ENCODE measurements at regions not wholly inside any gene's neighbourhood (a gene's known extent, or its start where the extent isn't known, plus 50 kb on each side); places are given as distances from the start of the nearest gene placed in this dataset.

DNA sequence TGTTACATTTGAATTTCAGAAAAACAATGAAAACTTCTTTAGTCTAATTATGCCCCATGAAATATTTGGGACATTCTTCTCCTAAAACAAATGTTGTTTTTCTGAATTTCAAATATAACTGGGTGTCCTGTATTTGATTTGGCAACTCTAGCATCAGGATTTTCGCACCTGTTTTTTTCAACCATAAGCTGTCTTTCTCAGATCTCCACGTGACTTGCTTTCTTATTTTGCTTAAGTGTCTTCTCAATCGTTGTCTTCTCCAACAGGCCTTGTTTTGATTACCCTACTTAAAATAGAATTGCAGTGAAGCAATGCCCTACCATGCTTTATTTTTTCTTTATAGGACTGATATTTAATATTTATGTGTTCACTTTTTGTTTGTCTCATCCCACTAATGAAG is 752.8 kb upstream of the RGS18 start:
- Histone ChIP-seq H3K4me3 (no peak overlapping the region), H3K36me3 (no peaks in the 10 kb centered on the region), H3K27me3 (replicated peaks; ENCODE audit: insufficient read depth) (no peaks in the 10 kb centered on the region), H3K4me1 (ENCODE audit: control insufficient read depth in 1 of 2, low read depth in 2 of 2) (no peaks in the 10 kb centered on the region), H3K9me3 (no peaks in the 10 kb centered on the region), H3K27ac (no peak overlapping the region)
- TF ChIP-seq, protein P1, sequence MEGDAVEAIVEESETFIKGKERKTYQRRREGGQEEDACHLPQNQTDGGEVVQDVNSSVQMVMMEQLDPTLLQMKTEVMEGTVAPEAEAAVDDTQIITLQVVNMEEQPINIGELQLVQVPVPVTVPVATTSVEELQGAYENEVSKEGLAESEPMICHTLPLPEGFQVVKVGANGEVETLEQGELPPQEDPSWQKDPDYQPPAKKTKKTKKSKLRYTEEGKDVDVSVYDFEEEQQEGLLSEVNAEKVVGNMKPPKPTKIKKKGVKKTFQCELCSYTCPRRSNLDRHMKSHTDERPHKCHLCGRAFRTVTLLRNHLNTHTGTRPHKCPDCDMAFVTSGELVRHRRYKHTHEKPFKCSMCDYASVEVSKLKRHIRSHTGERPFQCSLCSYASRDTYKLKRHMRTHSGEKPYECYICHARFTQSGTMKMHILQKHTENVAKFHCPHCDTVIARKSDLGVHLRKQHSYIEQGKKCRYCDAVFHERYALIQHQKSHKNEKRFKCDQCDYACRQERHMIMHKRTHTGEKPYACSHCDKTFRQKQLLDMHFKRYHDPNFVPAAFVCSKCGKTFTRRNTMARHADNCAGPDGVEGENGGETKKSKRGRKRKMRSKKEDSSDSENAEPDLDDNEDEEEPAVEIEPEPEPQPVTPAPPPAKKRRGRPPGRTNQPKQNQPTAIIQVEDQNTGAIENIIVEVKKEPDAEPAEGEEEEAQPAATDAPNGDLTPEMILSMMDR (IDR thresholded peaks at IDR 0.05) = no peak
- no peak for DNase-seq (ENCODE audit: low spot score)
- no peak for ATAC-seq (ENCODE audit: insufficient number of reproducible peaks, low FRiP score, low read depth)

DNA sequence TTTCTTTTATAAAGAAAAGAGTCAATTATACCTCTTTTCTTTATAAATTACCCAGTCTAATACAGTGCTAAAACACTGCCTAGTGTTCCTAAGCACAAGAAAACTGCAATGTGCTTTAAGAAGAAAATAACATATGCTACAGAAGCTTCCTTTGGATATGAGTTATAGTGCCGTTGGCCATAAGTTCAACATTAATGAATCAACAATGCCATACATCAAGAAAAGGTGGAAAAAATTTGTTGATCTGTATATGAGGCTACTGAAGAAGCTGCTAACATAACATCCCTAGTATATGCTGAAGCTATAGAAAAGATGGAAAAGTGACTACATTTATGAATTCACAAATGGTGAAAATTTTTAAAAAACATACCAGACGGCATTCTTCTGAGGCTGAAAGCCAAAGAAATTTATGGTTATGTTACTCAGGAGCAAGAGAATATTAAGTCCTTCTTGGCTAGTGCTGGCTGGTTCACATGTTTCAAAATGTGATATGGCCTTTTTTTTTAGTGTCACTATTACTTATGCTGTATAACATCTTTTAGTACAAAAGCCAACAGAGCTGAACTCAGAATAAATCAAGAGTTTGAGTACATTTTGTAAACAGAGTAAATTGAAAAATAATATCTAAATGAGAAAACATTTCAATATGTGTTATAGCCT is 743.2 kb upstream of the RGS18 start:
- DNase-seq (ENCODE audit: low spot score) (no peak), ATAC-seq (ENCODE audit: insufficient number of reproducible peaks, low FRiP score, low read depth) (no peak)
- no peaks in the 10 kb centered on the region for H3K9me3 ChIP-seq
- H3K27ac ChIP-seq = no peak overlapping the region
- no peak overlapping the region for H3K4me3 ChIP-seq
- no peaks in the 10 kb centered on the region for H3K36me3 ChIP-seq
- H3K27me3 ChIP-seq (replicated peaks; ENCODE audit: insufficient read depth) = no peaks in the 10 kb centered on the region
- no peaks in the 10 kb centered on the region for H3K4me1 ChIP-seq (ENCODE audit: control insufficient read depth in 1 of 2, low read depth in 2 of 2)
- TF ChIP-seq, protein P1 (IDR thresholded peaks at IDR 0.05) = no peak

DNA sequence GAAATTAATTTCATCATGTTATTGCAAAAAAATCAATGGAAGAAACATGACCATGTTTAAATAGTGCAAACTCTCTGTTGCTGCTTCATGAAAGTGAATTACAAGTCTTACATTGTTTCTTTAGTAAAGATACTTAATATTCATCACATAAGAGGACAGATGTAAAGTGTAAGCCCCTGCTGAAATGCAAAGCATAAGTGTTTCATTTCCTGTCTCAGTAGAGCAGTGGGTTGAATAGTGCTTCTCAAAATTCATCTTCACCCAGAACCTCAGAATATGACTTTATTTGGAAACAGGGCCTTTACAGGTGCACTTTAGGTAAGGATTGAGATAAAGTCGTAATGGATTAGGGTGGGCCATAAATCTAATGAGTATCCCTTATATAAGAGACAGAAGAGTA is 738.4 kb upstream of the RGS18 start:
- Histone ChIP-seq H3K4me1 (ENCODE audit: control insufficient read depth in 1 of 2, low read depth in 2 of 2) (no peaks in the 10 kb centered on the region), H3K27ac (no peak overlapping the region), H3K9me3 (no peaks in the 10 kb centered on the region), H3K27me3 (replicated peaks; ENCODE audit: insufficient read depth) (no peaks in the 10 kb centered on the region), H3K36me3 (no peaks in the 10 kb centered on the region), H3K4me3 (no peak overlapping the region)
- ATAC-seq (ENCODE audit: insufficient number of reproducible peaks, low FRiP score, low read depth) (no peak), DNase-seq (ENCODE audit: low spot score) (no peak)
- TF ChIP-seq, protein P1 (IDR thresholded peaks at IDR 0.05) = no peak

DNA sequence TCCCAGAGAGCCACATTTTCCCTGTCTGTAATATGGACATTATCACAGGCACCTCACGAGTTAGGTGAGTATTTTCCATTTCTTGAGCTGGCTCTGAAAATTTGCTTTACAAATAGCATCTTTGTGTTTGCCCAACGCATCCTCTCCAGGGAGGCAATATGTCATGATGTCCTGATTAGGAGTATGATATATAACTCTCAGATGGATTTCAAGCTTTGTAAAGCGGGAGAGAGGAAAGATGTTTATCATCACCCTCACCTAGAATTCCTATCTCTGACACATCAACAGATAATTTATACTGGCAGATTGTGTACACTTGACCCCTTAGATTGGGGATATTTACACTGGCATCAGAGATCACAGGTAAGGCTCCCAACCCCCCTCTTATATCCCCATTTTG is 730.7 kb upstream of the RGS18 start:
- TF ChIP-seq, protein P1 (IDR thresholded peaks at IDR 0.05) = no peak
- H3K4me3 ChIP-seq = no peak overlapping the region
- no peaks in the 10 kb centered on the region for H3K36me3 ChIP-seq
- H3K9me3 ChIP-seq = no peaks in the 10 kb centered on the region
- ATAC-seq (ENCODE audit: insufficient number of reproducible peaks, low FRiP score, low read depth) (no peak), DNase-seq (ENCODE audit: low spot score) (no peak)
- H3K4me1 ChIP-seq (ENCODE audit: control insufficient read depth in 1 of 2, low read depth in 2 of 2) = no peaks in the 10 kb centered on the region
- no peaks in the 10 kb centered on the region for H3K27me3 ChIP-seq (replicated peaks; ENCODE audit: insufficient read depth)
- H3K27ac ChIP-seq = no peak overlapping the region

DNA sequence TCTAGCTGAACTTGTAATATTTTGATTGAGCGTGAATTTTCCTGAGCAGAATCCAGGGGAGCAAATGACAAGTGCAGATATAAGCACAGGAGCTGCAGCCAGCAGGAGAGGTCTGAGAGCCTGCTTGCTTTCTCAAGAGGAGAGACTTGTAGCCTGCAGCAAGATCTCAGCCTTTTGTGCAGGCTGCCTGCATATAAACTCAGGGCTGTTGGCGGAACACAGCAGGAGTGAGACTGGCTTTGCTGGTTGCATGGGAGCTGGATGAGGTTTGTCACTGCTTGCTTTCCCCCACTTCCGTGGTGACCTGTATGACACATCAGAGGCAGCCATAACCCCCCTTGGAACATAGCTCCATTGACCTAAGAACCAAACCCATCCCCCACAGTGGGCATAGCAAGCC is 725.4 kb upstream of the RGS18 start:
- DNase-seq (ENCODE audit: low spot score) (no peak), ATAC-seq (ENCODE audit: insufficient number of reproducible peaks, low FRiP score, low read depth) (no peak)
- Histone ChIP-seq H3K9me3 (no peaks in the 10 kb centered on the region), H3K36me3 (no peaks in the 10 kb centered on the region), H3K27ac (no peak overlapping the region), H3K27me3 (replicated peaks; ENCODE audit: insufficient read depth) (no peaks in the 10 kb centered on the region), H3K4me1 (ENCODE audit: control insufficient read depth in 1 of 2, low read depth in 2 of 2) (no peaks in the 10 kb centered on the region), H3K4me3 (no peak overlapping the region)
- TF ChIP-seq, protein P1 (IDR thresholded peaks at IDR 0.05) = no peak
